ENCODE measurements at regions not wholly inside any gene's neighbourhood (a gene's known extent, or its start where the extent isn't known, plus 50 kb on each side); places are given as distances from the start of the nearest gene placed in this dataset.
"Not testable (repeated sequence)": the region's sequence is repeated elsewhere in the genome, so short reads cannot be mapped to it uniquely, and the experiment has no call there.

GRCh38 chr6:27020553-27020880 is 227.0 kb upstream of the PRSS16 start:
- H3K4me3 ChIP-seq: peak overlapping the region; percentile 73
- no peak for DNase-seq
- H3K9me3 ChIP-seq: no peaks in the 10 kb centered on the region; the same call in 1 of the 2 replicates
- H3K27me3 ChIP-seq: no peaks in the 10 kb centered on the region
- no peaks in the 10 kb centered on the region for H3K36me3 ChIP-seq

GRCh38 chr6:27023664-27024063 is 223.8 kb upstream of the PRSS16 start:
- Histone ChIP-seq H3K27me3 (no peaks in the 10 kb centered on the region), H3K9me3 (no peaks in the 10 kb centered on the region), H3K36me3 (no peaks in the 10 kb centered on the region), H3K4me3 (no peak overlapping the region)
- DNase-seq: no peak

GRCh38 chr6:27025351-27025750 is 222.2 kb upstream of the PRSS16 start:
- Histone ChIP-seq H3K4me3 (no peak overlapping the region), H3K36me3 (no peaks in the 10 kb centered on the region), H3K27me3 (no peaks in the 10 kb centered on the region), H3K9me3 (no peaks in the 10 kb centered on the region)
- no peak for DNase-seq

GRCh38 chr6:27026361-27026760 is 221.1 kb upstream of the PRSS16 start:
- Histone ChIP-seq H3K4me3 (no peak overlapping the region), H3K27me3 (no peaks in the 10 kb centered on the region), H3K36me3 (no peaks in the 10 kb centered on the region), H3K9me3 (no peaks in the 10 kb centered on the region)
- DNase-seq: no peak

GRCh38 chr6:27031302-27031701 is 216.2 kb upstream of the PRSS16 start:
- DNase-seq: no peak
- Histone ChIP-seq H3K4me3 (no peak overlapping the region), H3K27me3 (no peaks in the 10 kb centered on the region), H3K9me3 (no peaks in the 10 kb centered on the region), H3K36me3 (no peaks in the 10 kb centered on the region)

GRCh38 chr6:27038498-27038897 is 209.0 kb upstream of the PRSS16 start:
- DNase-seq: no peak
- Histone ChIP-seq H3K27me3 (no peaks in the 10 kb centered on the region), H3K36me3 (no peaks in the 10 kb centered on the region), H3K9me3 (no peaks in the 10 kb centered on the region), H3K4me3 (no peak overlapping the region)

GRCh38 chr6:27040244-27041042 is 207.1 kb upstream of the PRSS16 start:
- Histone ChIP-seq H3K36me3 (no peaks in the 10 kb centered on the region), H3K27me3 (no peaks in the 10 kb centered on the region), H3K4me3 (no peak overlapping the region), H3K9me3 (no peaks in the 10 kb centered on the region)
- DNase-seq: no peak

- Histone ChIP-seq H3K27me3 (no peaks in the 10 kb centered on the region), H3K4me3 (no peak overlapping the region), H3K36me3 (no peaks in the 10 kb centered on the region), H3K9me3 (no peaks in the 10 kb centered on the region)
- DNase-seq: no peak
Measured at GRCh38 chr6:27043244-27043643, 204.3 kb upstream of the PRSS16 start.

- not testable (repeated sequence) for DNase-seq, H3K27me3 ChIP-seq, H3K4me3 ChIP-seq, H3K9me3 ChIP-seq, H3K36me3 ChIP-seq
Measured at GRCh38 chr6:27045131-27045530, 202.4 kb upstream of the PRSS16 start.

GRCh38 chr6:27047725-27048124 is 199.8 kb upstream of the PRSS16 start:
- H3K36me3 ChIP-seq, H3K9me3 ChIP-seq, H3K27me3 ChIP-seq, DNase-seq, H3K4me3 ChIP-seq: not testable (repeated sequence)

- H3K27me3 ChIP-seq: no peaks in the 10 kb centered on the region
- DNase-seq: no peak
- no peak overlapping the region for H3K4me3 ChIP-seq
- H3K9me3 ChIP-seq: no peaks in the 10 kb centered on the region
- no peaks in the 10 kb centered on the region for H3K36me3 ChIP-seq
Measured at GRCh38 chr6:27049863-27050781, 197.4 kb upstream of the PRSS16 start.

- H3K27me3 ChIP-seq, H3K4me3 ChIP-seq, DNase-seq, H3K9me3 ChIP-seq, H3K36me3 ChIP-seq: not testable (repeated sequence)
Measured at GRCh38 chr6:27052082-27052730, 195.3 kb upstream of the PRSS16 start.

- no peaks in the 10 kb centered on the region for H3K36me3 ChIP-seq
- H3K4me3 ChIP-seq: no peak overlapping the region
- no peaks in the 10 kb centered on the region for H3K9me3 ChIP-seq
- H3K27me3 ChIP-seq: no peaks in the 10 kb centered on the region
- no peak for DNase-seq
Measured at GRCh38 chr6:27052731-27053082, 194.8 kb upstream of the PRSS16 start.

GRCh38 chr6:27053738-27054137 is 193.8 kb upstream of the PRSS16 start:
- Histone ChIP-seq H3K4me3 (no peak overlapping the region), H3K27me3 (no peaks in the 10 kb centered on the region), H3K36me3 (no peaks in the 10 kb centered on the region), H3K9me3 (no peaks in the 10 kb centered on the region)
- DNase-seq: no peak

GRCh38 chr6:27056615-27057014 is 190.9 kb upstream of the PRSS16 start:
- no peak for DNase-seq
- H3K36me3 ChIP-seq: no peaks in the 10 kb centered on the region
- no peaks in the 10 kb centered on the region for H3K9me3 ChIP-seq
- no peak overlapping the region for H3K4me3 ChIP-seq
- no peaks in the 10 kb centered on the region for H3K27me3 ChIP-seq

GRCh38 chr6:27059621-27060425 is 187.7 kb upstream of the PRSS16 start:
- H3K9me3 ChIP-seq: no peaks in the 10 kb centered on the region
- no peak overlapping the region for H3K4me3 ChIP-seq
- H3K27me3 ChIP-seq: no peaks in the 10 kb centered on the region
- H3K36me3 ChIP-seq: no peaks in the 10 kb centered on the region
- DNase-seq: peak; percentile 6

Data from MG63 (cell line).